HS-5 (cell line): ENCODE measurements at regions not wholly inside any gene's neighbourhood (a gene's known extent, or its start where the extent isn't known, plus 50 kb on each side); places are given as distances from the start of the nearest gene placed in this dataset.
"Not testable (repeated sequence)": the region's sequence is repeated elsewhere in the genome, so short reads cannot be mapped to it uniquely, and the experiment has no call there.

Source experiments
- DNase-seq: peaks from one replicate; pipeline ENCODE4 v3.0.0-alpha.2; 2012; ENCODE audit warnings: low read depth

- no peak for DNase-seq
Measured at GRCh38 chr2:160731415-160731814, 237.8 kb upstream of the RBMS1 start.

- DNase-seq: no peak
Measured at GRCh38 chr2:160731856-160732255, 238.2 kb upstream of the RBMS1 start.

- DNase-seq: no peak
Measured at GRCh38 chr2:160735696-160736095, 242.1 kb upstream of the RBMS1 start.

- DNase-seq: peak; percentile 48
Measured at GRCh38 chr2:160736148-160737028, 242.8 kb upstream of the RBMS1 start.

DNA sequence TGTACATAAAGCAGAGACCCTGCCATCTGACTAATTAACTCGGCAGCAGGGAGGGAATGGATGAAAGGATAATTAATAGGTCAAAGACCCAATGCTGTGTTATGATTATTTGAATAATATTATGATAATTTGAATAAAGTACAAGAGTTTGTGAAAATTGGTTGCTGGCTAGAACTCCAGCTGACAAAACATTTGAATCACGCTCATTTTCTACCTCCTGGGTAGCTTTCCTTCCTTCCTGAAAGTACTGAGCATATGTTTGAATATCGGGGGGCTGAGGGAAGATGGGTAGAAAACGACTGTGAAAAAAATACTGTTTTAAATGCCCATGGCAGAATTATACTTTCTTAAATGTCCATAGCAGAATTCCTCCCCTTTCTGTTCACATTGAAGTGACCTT lies 243.6 kb upstream of the RBMS1 start:
- DNase-seq: no peak

DNA sequence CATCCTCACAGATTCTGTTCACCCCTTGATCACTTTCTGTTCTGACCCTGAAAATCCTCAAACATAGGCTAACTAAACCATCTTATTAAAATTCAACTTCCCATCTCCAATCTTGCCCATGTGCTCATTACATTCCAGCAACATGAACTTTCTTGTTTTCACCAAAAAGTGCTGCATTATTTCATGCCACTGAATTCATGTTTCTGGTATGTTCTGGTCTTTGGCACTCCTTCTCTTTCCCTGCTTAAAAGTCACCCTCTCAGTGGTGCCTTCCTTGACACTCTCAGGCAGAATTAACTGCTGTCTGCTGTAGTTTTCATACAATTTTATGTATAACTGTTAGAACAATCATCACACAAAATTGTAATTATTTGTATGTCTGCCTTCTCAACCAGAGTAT lies 247.7 kb upstream of the RBMS1 start:
- DNase-seq: no peak

DNA sequence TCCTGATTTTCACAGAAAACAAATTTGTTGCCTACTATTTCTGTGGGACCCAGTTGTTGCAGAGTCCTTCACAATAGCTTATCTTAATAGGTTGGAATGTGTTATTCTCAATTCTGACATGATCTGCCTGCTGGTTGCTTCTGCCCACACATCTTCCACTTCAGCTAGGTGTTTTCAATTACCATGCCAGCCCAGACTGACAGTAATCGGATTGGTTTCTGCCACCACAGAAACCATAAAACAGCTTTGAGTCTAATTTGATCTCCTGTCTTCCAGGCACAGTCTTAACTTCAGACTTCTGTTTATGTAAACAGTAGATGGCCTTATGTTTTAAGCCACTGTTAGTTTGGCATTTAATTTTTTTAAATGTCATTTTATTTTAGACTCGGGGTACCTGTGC lies 248.2 kb upstream of the RBMS1 start:
- DNase-seq: no peak

DNA sequence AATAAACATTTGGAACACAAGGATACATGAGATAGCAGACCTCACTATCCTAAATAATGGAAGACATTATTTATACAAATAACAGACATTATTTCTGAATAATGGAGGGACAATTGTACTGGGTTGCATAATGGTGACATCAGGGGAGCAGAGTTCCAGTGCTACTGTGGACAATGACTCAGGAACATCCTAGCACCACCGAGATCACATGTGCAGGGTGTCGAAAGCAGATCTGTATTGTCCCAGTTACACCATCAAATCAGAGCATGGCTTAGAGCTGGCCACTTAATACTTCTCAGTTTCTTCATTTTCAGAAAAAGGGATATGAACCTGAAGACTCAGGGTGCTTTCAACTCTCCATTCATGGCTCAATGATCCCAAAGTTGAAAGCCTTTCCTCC lies 249.1 kb upstream of the RBMS1 start:
- DNase-seq: no peak

- peak; percentile 92 for DNase-seq
Measured at GRCh38 chr2:160747501-160748170, 254.0 kb upstream of the RBMS1 start.

DNA sequence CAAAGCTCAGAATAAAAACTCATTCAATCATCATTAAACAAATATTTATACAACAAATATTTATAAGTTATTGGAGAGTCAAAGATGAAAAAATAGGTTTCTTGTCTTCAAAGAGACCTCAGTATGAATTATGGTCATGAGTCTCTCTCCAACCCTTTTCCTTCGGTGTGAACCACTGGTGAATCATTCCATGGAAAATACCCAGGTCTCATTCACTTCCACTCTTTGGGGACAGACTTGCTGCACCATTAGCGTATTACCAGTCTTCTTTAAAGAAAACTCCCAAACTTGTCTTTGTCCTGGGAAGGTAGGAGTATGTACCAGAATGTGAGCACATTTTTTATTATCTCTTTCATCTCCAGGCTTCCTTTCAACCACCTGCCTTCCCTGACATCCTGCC lies 257.4 kb upstream of the RBMS1 start:
- no peak for DNase-seq

DNA sequence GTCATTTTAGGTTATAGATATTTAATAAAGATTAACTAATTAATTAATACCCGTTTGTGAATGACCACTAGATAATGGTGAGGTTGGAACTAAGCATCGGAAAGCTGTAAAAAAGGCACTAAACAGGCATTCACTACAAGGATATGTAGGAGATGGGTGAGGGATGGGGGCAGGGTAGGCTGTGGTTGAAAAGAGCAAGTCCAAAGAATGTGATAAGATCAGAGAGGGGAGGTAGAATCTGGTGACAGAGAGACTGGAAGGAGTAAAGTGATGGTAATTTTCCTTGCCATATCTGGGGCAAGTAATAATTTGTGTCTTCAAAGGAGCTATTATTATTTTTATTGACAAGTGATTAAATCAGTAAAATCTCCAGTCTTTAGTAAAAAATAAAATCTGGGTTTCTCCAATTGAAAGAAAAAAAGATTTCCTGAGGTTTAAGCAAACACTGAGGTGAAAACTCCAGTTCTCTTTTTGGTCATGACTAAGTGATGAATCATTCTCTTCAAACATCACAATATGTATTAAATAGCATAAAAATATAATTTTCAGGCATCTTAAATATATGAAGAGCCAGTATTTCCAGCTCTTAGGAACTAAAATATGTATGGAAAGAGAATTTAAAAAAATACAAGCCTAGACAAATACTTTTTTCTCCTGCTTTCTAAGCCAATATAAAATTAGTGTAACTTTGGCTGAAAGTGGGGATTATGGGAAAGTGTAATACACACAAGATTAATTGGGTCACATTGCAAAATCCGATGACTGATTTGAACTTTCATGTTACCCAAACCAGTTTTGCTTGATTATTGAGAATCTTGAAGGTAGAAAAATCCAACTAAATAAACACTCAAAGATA lies 259.1 kb upstream of the RBMS1 start:
- peak; percentile 71 for DNase-seq

GRCh38 chr2:160753331-160753654 lies 259.7 kb upstream of the RBMS1 start:
- DNase-seq: no peak

GRCh38 chr2:160753960-160754359 lies 260.4 kb upstream of the RBMS1 start:
- DNase-seq: no peak

GRCh38 chr2:160756481-160756880 lies 262.9 kb upstream of the RBMS1 start:
- DNase-seq: no peak

DNA sequence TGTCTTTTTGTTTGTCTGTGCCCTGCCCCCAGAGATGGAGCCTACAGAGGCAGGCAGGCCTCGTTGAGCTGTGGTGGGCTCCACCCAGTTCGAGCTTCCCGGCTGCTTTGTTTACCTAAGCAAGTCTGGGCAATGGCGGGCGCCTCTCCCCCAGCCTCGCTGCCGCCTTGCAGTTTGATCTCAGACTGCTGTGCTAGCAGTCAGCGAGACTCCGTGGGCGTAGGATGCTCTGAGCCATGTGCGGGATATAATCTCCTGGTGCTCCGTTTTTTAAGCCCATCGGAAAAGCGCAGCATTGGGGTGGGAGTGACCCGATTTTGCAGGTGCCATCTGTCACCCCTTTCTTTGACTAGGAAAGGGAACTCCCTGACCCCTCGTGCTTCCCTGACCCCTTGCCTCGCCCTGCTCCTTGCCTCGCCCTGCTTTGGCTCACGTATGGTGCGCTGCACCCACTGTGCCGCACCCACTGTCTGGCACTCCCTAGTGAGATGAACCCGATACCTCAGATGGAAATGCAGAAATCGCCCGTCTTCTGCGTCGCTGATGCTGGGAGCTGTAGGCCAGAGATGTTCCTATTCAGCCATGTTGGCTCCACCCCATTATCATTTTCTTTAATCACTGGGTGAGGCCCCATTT lies 269.0 kb upstream of the RBMS1 start:
- not testable (repeated sequence) for DNase-seq

GRCh38 chr2:160783474-160783873 lies 289.9 kb upstream of the RBMS1 start:
- no peak for DNase-seq

DNA sequence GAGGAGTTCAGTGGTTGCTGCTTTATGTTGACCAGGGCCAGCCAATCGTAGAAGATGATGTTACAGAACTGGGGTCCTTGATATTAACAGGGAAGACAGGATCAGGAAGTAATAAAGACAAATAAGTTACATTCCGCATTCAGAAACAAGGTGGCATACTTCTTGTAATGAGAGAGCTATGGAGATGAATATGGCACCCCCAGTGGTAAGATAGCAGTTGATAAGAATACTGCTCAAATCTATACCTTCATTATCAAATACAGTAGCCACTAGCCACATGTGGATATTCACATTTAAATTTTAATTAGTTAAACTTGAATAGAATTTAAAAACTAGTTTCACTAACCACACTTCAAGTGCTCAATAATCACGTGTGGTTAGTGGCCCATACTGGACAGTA lies 290.4 kb upstream of the RBMS1 start:
- DNase-seq: no peak

DNA sequence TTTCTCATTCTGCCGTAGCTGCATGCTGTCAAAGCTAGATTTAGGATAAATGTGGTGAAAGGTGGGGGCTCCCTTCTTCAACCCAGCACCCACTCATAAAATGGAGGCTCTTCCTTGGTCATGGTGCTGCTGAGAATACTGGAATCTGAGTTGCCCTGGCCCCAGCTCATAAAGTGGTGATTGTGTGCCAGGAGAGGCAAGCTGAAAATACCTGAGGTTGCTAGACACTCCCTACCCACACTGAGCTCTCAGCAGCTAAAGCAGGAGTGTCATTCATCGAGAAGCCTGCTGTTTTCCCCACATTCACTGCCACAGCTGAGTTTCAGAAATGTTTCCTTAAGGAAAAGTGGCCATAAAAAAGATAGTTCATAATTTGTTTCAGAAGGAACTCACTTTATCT lies 297.1 kb upstream of the RBMS1 start:
- DNase-seq: no peak

DNA sequence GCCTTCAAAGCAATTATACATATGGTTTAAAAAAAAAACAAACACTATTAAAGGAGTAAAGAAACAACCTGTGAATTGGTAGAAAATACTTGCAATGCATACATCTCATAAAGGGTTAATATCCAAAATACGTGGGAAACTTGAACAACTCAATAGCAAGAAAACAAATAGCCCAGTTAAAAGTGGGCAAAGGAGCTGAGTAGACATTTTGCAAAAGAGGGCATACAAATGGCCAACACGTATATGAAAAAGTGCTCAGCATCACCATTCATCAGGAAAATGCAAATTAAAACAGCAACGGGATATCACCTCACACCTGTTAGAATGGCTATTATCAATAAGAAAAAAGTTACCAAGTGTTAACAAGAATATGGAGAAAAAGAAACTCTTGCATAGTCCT lies 298.3 kb upstream of the RBMS1 start:
- DNase-seq: no peak

- no peak for DNase-seq
Measured at GRCh38 chr2:160792837-160793236, 299.2 kb upstream of the RBMS1 start.

DNA sequence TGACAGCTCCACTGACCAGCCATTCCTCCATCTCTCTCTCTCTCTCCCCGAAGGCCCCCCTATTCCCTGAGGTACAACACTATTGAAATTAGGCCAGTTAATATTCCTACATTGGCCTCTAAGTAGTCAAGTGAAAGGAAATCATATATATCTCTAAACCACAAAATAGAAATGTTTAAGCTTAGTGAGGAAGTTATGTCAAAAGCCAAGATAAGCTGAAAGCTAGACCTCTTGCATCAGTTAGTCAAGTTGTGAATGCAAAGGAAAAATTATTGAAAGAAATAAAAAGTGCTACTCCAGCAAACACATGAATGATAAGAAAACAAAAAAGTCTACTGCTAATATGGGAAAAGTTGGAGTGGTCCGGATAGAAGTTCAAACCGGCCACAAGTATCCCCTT lies 301.3 kb upstream of the RBMS1 start:
- DNase-seq: no peak

DNA sequence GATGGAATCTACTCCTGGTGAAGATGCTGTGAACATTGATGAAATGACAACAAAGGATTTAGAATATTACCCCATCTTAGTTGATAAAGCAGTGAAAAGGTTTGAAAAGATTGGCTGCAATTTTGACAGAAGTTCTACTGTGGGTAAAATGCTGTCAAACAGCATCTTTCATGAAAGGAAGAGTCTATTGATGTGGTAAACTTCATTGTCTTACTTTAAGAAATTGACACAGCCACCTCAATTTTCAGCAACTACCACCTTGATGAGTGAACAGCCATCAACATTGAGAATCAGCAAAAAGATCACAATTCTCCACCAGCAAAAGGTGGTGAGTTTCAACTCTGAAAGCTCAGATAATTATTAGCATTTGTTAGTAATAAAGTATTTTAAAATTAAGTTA lies 310.3 kb upstream of the RBMS1 start:
- no peak for DNase-seq
